Neural cell (in vitro differentiated cells): ENCODE measurements at regions not wholly inside any gene's neighbourhood (a gene's known extent, or its start where the extent isn't known, plus 50 kb on each side); places are given as distances from the start of the nearest gene placed in this dataset.

Source experiments
- H2AFZ ChIP-seq: fragments of 200-600, 300-800 bp; sonication (generic), shearing (Covaris generic); 2 replicates; pipeline ENCODE4 v1.6.0; 2014; ENCODE audit warnings: low read depth, mild to moderate bottlenecking, antibody characterized with exemption, low read length, moderate library complexity
- H3F3A ChIP-seq: fragments of 200-600 bp; shearing (Covaris generic); 2 replicates; pipeline ENCODE4 v1.6.1; 2016; ENCODE audit warnings: mild to moderate bottlenecking, moderate library complexity, mixed read lengths, antibody characterized with exemption, low read length; ENCODE audit not compliant: insufficient read depth, poor library complexity, severe bottlenecking
- H3K27ac ChIP-seq: fragments of 200-600, 300-800 bp; sonication (generic), shearing (Covaris generic); 2 replicates; pipeline ENCODE4 v1.5.1; 2014; ENCODE audit warnings: mild to moderate bottlenecking, low read length, moderate library complexity
- H3K27me3 ChIP-seq: fragments of 300-800, 200-600 bp; sonication (generic), shearing (Covaris generic); 2 replicates; pipeline ENCODE4 v1.6.0; 2014; ENCODE audit warnings: mild to moderate bottlenecking, low read depth, low read length, moderate library complexity; ENCODE audit not compliant: insufficient read depth
- H3K36me3 ChIP-seq: fragments of 300-800, 200-600 bp; sonication (generic), shearing (Covaris generic); 2 replicates; pipeline ENCODE4 v1.5.1; 2014; ENCODE audit warnings: mild to moderate bottlenecking, antibody characterized with exemption, low read length, moderate library complexity; ENCODE audit not compliant: insufficient read depth
- H3K4me2 ChIP-seq: fragments of 300-800, 200-600 bp; sonication (generic), shearing (Covaris generic); 2 replicates; pipeline ENCODE4 v1.6.0; 2014; ENCODE audit warnings: mild to moderate bottlenecking, low read length
- H3K4me3 ChIP-seq: fragments of 300-800, 200-600 bp; sonication (generic), shearing (Covaris generic); 2 replicates; pipeline ENCODE4 v1.5.1; 2014; ENCODE audit warnings: mild to moderate bottlenecking, low read length, moderate library complexity
- H3K79me2 ChIP-seq: fragments of 200-600 bp; shearing (Covaris generic); replicated peaks from 2 replicates; pipeline ENCODE4 v1.6.0; 2014; ENCODE audit warnings: mild to moderate bottlenecking, low read length, moderate library complexity; ENCODE audit not compliant: insufficient read depth
- H3K9ac ChIP-seq: fragments of 300-800, 200-600 bp; sonication (generic), shearing (Covaris generic); 2 replicates; pipeline ENCODE4 v1.6.1; 2016; ENCODE audit warnings: mild to moderate bottlenecking, low read length, mixed read lengths
- H3K9me2 ChIP-seq: fragments of 200-600 bp; shearing (Covaris generic); 2 replicates; pipeline ENCODE4 v1.6.1; 2016; ENCODE audit warnings: mild to moderate bottlenecking, low read length, mixed read lengths; ENCODE audit not compliant: insufficient read depth
- H3K9me3 ChIP-seq: fragments of 200-600, 300-800 bp; sonication (generic), shearing (Covaris generic); 2 replicates; pipeline ENCODE4 v1.6.1; 2016; ENCODE audit warnings: mild to moderate bottlenecking, mixed run types, low read length, moderate library complexity, mixed read lengths
- H4K20me1 ChIP-seq: fragments of 200-600 bp; shearing (Covaris generic); 2 replicates; pipeline ENCODE4 v1.6.1; 2016; ENCODE audit warnings: mild to moderate bottlenecking, mixed run types; ENCODE audit not compliant: insufficient read depth
- CTCF ChIP-seq: fragments of 450-650 bp; IDR thresholded peaks from 2 replicates; pipeline ENCODE4 v1.5.1; 2014; ENCODE audit warnings: antibody characterized with exemption, mild to moderate bottlenecking, moderate library complexity; ENCODE audit not compliant: poor library complexity, severe bottlenecking
- EP300 ChIP-seq: fragments of 450-650 bp; conservative IDR thresholded peaks from 2 replicates; pipeline ENCODE4 v1.6.1; 2014; ENCODE audit warnings: antibody characterized with exemption, mild to moderate bottlenecking, moderate library complexity; ENCODE audit not compliant: poor library complexity, severe bottlenecking
- EZH2 ChIP-seq: fragments of 200-600, 300-800 bp; shearing (Covaris generic), sonication (generic); IDR thresholded peaks from 2 replicates; pipeline ENCODE4 v1.6.1; 2014; ENCODE audit warnings: antibody characterized with exemption, low read length, borderline replicate concordance, mild to moderate bottlenecking; ENCODE audit not compliant: insufficient read depth, poor library complexity, severe bottlenecking
- MXI1 ChIP-seq: fragments of 450-650 bp; conservative IDR thresholded peaks from 2 replicates; pipeline ENCODE4 v1.6.1; 2014; ENCODE audit warnings: antibody characterized with exemption, mild to moderate bottlenecking; ENCODE audit not compliant: poor library complexity, severe bottlenecking
- POLR2AphosphoS5 ChIP-seq: IDR thresholded peaks from 2 replicates; pipeline ENCODE4 v1.6.1; 2012
- RAD21 ChIP-seq: fragments of 450-650 bp; conservative IDR thresholded peaks from 2 replicates; pipeline ENCODE4 v1.6.1; 2014; ENCODE audit warnings: antibody characterized with exemption, mild to moderate bottlenecking, moderate library complexity
- REST ChIP-seq: IDR thresholded peaks from 2 replicates; pipeline ENCODE4 v1.6.1; 2012; ENCODE audit warnings: borderline replicate concordance
- SMC3 ChIP-seq: fragments of 450-650 bp; conservative IDR thresholded peaks from 2 replicates; pipeline ENCODE4 v1.6.1; 2014; ENCODE audit warnings: antibody characterized with exemption, mild to moderate bottlenecking, moderate library complexity; ENCODE audit not compliant: poor library complexity
- TAF1 ChIP-seq: IDR thresholded peaks from 2 replicates; pipeline ENCODE4 v1.6.1; 2012; ENCODE audit warnings: low read depth

- Histone ChIP-seq H2AFZ (no peak overlapping the region), H3K36me3 (no peaks in the 10 kb centered on the region), H3F3A (no peaks in the 10 kb centered on the region), H3K4me2 (no peak overlapping the region), H4K20me1 (no peaks in the 10 kb centered on the region), H3K9me3 (no peaks in the 10 kb centered on the region), H3K27ac (no peak overlapping the region), H3K79me2 (no peaks in the 10 kb centered on the region), H3K4me3 (no peak overlapping the region), H3K9ac (no peak overlapping the region), H3K9me2 (no peaks in the 10 kb centered on the region), H3K27me3 (no peaks in the 10 kb centered on the region)
- TF ChIP-seq POLR2AphosphoS5 (no peak), MXI1 (no peak), REST (no peak), RAD21 (no peak), CTCF (no peak), SMC3 (no peak), EZH2 (no peak), TAF1 (no peak), EP300 (no peak)
Observed at GRCh38 chr21:14876524-14876840, 188.3 kb downstream of the NRIP1 start.

- Histone ChIP-seq H3K9me3 (no peaks in the 10 kb centered on the region), H3K9ac (no peak overlapping the region), H3K27me3 (no peaks in the 10 kb centered on the region), H3K4me2 (no peak overlapping the region), H3F3A (no peaks in the 10 kb centered on the region), H3K9me2 (no peaks in the 10 kb centered on the region), H3K36me3 (no peaks in the 10 kb centered on the region), H3K27ac (no peak overlapping the region), H3K79me2 (no peaks in the 10 kb centered on the region), H2AFZ (no peak overlapping the region), H4K20me1 (no peaks in the 10 kb centered on the region), H3K4me3 (no peak overlapping the region)
- no peak for TF ChIP-seq POLR2AphosphoS5
- TF ChIP-seq REST = no peak
- TF ChIP-seq RAD21 = no peak
- no peak for TF ChIP-seq TAF1
- TF ChIP-seq CTCF = no peak
- TF ChIP-seq EP300 = no peak
- TF ChIP-seq EZH2 = no peak
- TF ChIP-seq SMC3 = no peak
- TF ChIP-seq MXI1 = no peak
Observed at GRCh38 chr21:14875704-14876523, 188.9 kb downstream of the NRIP1 start.
